ENCODE measurements at regions not wholly inside any gene's neighbourhood (a gene's known extent, or its start where the extent isn't known, plus 50 kb on each side); places are given as distances from the start of the nearest gene placed in this dataset.

DNA sequence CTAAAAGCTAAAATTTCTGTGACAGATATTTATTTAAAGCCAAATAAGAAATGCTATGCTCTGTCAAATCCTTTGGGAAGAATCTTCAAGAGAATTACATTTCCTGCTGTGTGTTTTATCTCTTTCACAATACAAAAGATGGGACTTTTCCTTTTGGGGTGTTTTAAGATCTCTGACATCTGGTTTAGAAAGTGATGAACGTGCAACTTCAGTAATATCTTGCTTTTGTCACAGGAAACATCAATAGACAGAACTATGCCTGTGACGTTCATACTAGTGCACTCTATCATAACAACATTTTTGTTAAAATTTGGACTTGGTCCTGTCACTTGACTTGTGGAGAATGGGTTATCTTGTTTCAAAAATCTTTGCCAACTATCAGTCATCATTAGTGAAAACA is 195.7 kb upstream of the KCNMB2 start (continued):
- TF ChIP-seq, protein P1, sequence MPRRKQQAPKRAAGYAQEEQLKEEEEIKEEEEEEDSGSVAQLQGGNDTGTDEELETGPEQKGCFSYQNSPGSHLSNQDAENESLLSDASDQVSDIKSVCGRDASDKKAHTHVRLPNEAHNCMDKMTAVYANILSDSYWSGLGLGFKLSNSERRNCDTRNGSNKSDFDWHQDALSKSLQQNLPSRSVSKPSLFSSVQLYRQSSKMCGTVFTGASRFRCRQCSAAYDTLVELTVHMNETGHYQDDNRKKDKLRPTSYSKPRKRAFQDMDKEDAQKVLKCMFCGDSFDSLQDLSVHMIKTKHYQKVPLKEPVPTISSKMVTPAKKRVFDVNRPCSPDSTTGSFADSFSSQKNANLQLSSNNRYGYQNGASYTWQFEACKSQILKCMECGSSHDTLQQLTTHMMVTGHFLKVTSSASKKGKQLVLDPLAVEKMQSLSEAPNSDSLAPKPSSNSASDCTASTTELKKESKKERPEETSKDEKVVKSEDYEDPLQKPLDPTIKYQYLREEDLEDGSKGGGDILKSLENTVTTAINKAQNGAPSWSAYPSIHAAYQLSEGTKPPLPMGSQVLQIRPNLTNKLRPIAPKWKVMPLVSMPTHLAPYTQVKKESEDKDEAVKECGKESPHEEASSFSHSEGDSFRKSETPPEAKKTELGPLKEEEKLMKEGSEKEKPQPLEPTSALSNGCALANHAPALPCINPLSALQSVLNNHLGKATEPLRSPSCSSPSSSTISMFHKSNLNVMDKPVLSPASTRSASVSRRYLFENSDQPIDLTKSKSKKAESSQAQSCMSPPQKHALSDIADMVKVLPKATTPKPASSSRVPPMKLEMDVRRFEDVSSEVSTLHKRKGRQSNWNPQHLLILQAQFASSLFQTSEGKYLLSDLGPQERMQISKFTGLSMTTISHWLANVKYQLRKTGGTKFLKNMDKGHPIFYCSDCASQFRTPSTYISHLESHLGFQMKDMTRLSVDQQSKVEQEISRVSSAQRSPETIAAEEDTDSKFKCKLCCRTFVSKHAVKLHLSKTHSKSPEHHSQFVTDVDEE (CRISPR knock-in tag; IDR thresholded peaks at IDR 0.05): no peak
- TF ChIP-seq ESRRG (CRISPR knock-in tag; IDR thresholded peaks at IDR 0.05) (no peak), ZFP30 (CRISPR knock-in tag; IDR thresholded peaks at IDR 0.05) (no peak), ZC3H10 (CRISPR knock-in tag; IDR thresholded peaks at IDR 0.05) (no peak), ZNF70 (CRISPR knock-in tag; IDR thresholded peaks at IDR 0.05) (no peak), BACH2 (CRISPR knock-in tag; IDR thresholded peaks at IDR 0.05; ENCODE audit: borderline replicate concordance) (no peak), SNAI2 (CRISPR knock-in tag; IDR thresholded peaks at IDR 0.05) (no peak), TCF4 (CRISPR knock-in tag; IDR thresholded peaks at IDR 0.05; ENCODE audit: borderline replicate concordance) (no peak), ZNF8 (CRISPR knock-in tag; IDR thresholded peaks at IDR 0.05) (no peak)

DNA sequence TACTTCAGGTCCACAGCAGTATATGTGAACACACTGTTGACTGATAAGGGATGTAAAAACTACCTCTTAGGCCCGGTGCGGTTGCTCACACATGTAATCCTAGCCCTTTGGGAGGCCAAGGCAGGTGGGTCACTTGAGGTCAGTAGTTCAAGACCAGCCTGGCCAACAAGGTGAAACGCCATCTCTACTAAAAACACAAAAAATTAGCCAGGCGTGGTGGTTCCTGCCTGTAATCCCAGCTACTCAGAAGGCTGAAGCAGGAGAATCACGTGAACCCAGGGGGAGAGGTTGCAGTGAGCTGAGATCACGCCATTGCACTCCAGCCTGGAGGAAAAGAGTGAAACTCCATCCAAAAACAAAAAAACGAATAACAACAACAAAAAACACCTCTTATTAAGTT is 194.6 kb upstream of the KCNMB2 start:
- TF ChIP-seq ZNF565 (CRISPR knock-in tag; conservative IDR thresholded peaks at IDR 0.05; ENCODE audit: low read depth) (no peak), ZC3H10 (CRISPR knock-in tag; IDR thresholded peaks at IDR 0.05) (no peak), TOX (CRISPR knock-in tag; IDR thresholded peaks at IDR 0.05; ENCODE audit: borderline replicate concordance) (no peak), ZFP3 (CRISPR knock-in tag; IDR thresholded peaks at IDR 0.05) (no peak), CSDC2 (CRISPR knock-in tag; IDR thresholded peaks at IDR 0.05) (no peak), SNAI2 (CRISPR knock-in tag; IDR thresholded peaks at IDR 0.05) (no peak), ISL1 (CRISPR knock-in tag; IDR thresholded peaks at IDR 0.05) (no peak), PPARA (CRISPR knock-in tag; IDR thresholded peaks at IDR 0.05; ENCODE audit: borderline replicate concordance) (no peak), OSR1 (CRISPR knock-in tag; IDR thresholded peaks at IDR 0.05) (no peak), ZNF8 (CRISPR knock-in tag; IDR thresholded peaks at IDR 0.05) (no peak)
- TF ChIP-seq, protein P2, sequence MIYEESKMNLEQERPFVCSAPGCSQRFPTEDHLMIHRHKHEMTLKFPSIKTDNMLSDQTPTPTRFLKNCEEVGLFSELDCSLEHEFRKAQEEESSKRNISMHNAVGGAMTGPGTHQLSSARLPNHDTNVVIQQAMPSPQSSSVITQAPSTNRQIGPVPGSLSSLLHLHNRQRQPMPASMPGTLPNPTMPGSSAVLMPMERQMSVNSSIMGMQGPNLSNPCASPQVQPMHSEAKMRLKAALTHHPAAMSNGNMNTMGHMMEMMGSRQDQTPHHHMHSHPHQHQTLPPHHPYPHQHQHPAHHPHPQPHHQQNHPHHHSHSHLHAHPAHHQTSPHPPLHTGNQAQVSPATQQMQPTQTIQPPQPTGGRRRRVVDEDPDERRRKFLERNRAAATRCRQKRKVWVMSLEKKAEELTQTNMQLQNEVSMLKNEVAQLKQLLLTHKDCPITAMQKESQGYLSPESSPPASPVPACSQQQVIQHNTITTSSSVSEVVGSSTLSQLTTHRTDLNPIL (CRISPR knock-in tag; IDR thresholded peaks at IDR 0.05; ENCODE audit: low read depth): no peak
- TF ChIP-seq, protein P3, sequence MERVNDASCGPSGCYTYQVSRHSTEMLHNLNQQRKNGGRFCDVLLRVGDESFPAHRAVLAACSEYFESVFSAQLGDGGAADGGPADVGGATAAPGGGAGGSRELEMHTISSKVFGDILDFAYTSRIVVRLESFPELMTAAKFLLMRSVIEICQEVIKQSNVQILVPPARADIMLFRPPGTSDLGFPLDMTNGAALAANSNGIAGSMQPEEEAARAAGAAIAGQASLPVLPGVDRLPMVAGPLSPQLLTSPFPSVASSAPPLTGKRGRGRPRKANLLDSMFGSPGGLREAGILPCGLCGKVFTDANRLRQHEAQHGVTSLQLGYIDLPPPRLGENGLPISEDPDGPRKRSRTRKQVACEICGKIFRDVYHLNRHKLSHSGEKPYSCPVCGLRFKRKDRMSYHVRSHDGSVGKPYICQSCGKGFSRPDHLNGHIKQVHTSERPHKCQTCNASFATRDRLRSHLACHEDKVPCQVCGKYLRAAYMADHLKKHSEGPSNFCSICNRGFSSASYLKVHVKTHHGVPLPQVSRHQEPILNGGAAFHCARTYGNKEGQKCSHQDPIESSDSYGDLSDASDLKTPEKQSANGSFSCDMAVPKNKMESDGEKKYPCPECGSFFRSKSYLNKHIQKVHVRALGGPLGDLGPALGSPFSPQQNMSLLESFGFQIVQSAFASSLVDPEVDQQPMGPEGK (CRISPR knock-in tag; IDR thresholded peaks at IDR 0.05; ENCODE audit: borderline replicate concordance): no peak
- ATAC-seq: no peak

DNA sequence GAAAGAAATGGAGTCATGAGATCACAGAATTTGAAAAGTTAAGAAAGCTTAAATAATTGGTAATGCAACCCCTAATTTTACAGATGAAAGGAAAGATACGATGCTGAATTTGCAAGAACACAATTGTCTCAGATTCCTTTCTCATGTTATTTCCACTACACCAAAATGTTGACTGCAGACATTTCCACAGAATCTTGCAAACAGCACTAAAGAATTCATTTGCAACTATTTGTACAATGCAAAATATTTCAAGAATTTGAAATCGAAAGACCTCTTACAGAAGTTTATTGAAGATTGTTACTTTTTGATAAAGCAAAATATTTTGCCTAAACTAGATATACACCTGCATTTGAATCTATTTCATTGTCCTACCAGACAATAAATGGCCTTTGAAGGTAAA is 194.1 kb upstream of the KCNMB2 start:
- ATAC-seq: no peak; the same call in 2 of the 3 replicates
- TF ChIP-seq SNAI2 (CRISPR knock-in tag; IDR thresholded peaks at IDR 0.05): no peak
- TF ChIP-seq ISL1 (CRISPR knock-in tag; IDR thresholded peaks at IDR 0.05): peak; percentile 22; the same call in 1 of the 2 replicates
- no peak for TF ChIP-seq CSDC2 (CRISPR knock-in tag; IDR thresholded peaks at IDR 0.05)
- TF ChIP-seq PPARA (CRISPR knock-in tag; IDR thresholded peaks at IDR 0.05; ENCODE audit: borderline replicate concordance): no peak
- TF ChIP-seq, protein P2 (CRISPR knock-in tag; IDR thresholded peaks at IDR 0.05; ENCODE audit: low read depth): no peak

DNA sequence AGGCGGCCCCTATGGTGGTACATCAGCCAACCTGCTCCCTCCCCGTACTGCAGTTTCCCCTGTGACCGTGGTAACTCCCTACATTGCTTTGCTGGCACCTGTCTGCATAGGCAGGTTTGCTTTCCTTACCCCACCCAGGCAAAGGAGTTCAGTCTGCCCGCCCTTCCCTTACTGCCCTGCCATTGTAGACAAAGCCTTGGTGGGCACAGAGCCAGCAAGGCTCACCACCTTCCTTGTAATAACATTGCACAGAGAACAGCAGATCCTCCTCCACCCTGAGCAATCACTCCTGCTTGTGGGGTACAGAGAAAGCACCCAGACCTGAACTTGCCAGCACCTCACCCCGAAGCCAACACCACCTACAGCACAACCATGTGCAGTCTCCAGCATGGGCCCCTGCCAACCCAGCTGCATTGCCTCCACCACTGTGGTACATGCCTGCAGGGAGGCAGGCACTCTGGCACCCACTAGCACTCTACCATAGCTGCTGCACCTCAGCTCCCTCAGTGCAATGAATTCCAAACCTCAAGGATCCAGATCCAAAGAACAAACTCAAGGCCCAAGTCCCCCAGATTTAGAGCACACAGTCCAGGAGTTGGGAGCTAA is 192.7 kb upstream of the KCNMB2 start:
- no peak for ATAC-seq
- TF ChIP-seq ISL1 (CRISPR knock-in tag; IDR thresholded peaks at IDR 0.05) (no peak), ZNF70 (CRISPR knock-in tag; IDR thresholded peaks at IDR 0.05) (no peak), ZNF565 (CRISPR knock-in tag; conservative IDR thresholded peaks at IDR 0.05; ENCODE audit: low read depth) (no peak), ZNF8 (CRISPR knock-in tag; IDR thresholded peaks at IDR 0.05) (no peak), GLIS3 (CRISPR knock-in tag; IDR thresholded peaks at IDR 0.05) (no peak), ESRRG (CRISPR knock-in tag; IDR thresholded peaks at IDR 0.05) (no peak), ZFP3 (CRISPR knock-in tag; IDR thresholded peaks at IDR 0.05) (no peak), RARB (CRISPR knock-in tag; IDR thresholded peaks at IDR 0.05) (no peak), BACH2 (CRISPR knock-in tag; IDR thresholded peaks at IDR 0.05; ENCODE audit: borderline replicate concordance) (no peak)
- TF ChIP-seq, protein P1 (CRISPR knock-in tag; IDR thresholded peaks at IDR 0.05): no peak
- TF ChIP-seq, protein P4, sequence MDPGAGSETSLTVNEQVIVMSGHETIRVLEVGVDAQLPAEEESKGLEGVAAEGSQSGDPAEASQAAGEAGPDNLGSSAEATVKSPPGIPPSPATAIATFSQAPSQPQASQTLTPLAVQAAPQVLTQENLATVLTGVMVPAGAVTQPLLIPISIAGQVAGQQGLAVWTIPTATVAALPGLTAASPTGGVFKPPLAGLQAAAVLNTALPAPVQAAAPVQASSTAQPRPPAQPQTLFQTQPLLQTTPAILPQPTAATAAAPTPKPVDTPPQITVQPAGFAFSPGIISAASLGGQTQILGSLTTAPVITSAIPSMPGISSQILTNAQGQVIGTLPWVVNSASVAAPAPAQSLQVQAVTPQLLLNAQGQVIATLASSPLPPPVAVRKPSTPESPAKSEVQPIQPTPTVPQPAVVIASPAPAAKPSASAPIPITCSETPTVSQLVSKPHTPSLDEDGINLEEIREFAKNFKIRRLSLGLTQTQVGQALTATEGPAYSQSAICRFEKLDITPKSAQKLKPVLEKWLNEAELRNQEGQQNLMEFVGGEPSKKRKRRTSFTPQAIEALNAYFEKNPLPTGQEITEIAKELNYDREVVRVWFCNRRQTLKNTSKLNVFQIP (CRISPR knock-in tag; IDR thresholded peaks at IDR 0.05; ENCODE audit: borderline replicate concordance, low read depth): no peak

Data from SK-N-SH treated with all-trans-retinoic acid at 6 μM for 48 hours (cell line).